ENCODE measurements at regions not wholly inside any gene's neighbourhood (a gene's known extent, or its start where the extent isn't known, plus 50 kb on each side); places are given as distances from the start of the nearest gene placed in this dataset.
"Not testable (repeated sequence)": the region's sequence is repeated elsewhere in the genome, so short reads cannot be mapped to it uniquely, and the experiment has no call there.

DNA sequence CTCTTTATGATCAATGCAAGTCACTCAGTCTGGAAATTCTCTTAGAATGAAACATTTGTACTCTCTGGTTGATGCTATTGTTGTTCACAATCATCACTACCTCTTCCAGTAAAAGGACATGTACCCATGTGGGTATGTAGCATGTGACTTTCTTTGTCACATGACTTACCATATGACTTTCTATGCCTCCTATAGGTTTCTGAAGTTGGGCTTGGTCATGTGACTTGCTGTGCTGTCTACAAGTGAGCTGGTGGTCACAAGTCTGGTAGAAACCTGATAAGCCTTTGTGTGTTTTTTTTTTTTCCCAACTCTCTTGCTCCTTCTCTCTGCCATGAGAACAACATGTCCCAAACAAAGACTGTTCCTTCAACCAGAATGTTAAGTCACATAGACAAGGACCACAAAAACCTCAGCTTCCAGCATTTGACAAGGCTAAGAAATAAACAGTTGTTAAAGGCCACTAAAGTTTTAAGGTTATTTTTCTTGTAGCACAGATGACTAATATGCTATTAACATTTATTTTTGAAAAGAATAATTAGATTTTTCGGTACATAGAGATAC, 379.2 kb upstream of the SLC35B3 start:
- H3K4me3 Mint-ChIP-seq = no peak overlapping the region
- no peaks in the 10 kb centered on the region for H3K4me1 Mint-ChIP-seq (ENCODE audit: low read depth in 2 of 2)
- H3K27me3 Mint-ChIP-seq = no peaks in the 10 kb centered on the region
- DNase-seq (no peak), ATAC-seq (replicated peaks) (no peak)
- H3K36me3 Mint-ChIP-seq (ENCODE audit: insufficient read depth) = no peaks in the 10 kb centered on the region
- peaks cover 0 to 8% of the 10 kb centered on the region in 2 donors for H3K9me3 Mint-ChIP-seq
- H3K27ac Mint-ChIP-seq = no peak overlapping the region

DNA sequence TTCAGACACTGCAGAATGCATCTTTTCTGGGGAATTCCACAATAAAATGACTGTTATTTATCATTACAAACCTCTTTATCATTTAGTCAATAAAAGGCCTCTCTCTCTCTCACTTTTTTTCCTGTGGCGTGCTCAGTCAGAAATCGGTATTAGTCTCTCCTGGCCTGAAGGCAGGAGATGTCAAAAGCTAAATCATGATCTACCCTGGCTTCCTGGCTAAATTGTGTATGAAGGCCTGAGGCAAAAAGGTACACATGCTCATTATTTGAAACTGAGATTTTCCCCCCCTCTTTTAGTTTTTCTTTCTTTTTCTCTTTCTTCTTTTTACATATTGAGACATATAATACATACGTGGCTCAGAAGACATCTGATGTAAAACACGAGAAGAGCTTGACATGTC, 375.0 kb upstream of the SLC35B3 start:
- Mint-ChIP-seq H3K27ac (no peak overlapping the region), H3K36me3 (ENCODE audit: insufficient read depth) (no peaks in the 10 kb centered on the region), H3K9me3 (peaks cover 8 to 14% of the 10 kb centered on the region in 2 donors), H3K27me3 (no peaks in the 10 kb centered on the region), H3K4me3 (no peak overlapping the region), H3K4me1 (ENCODE audit: low read depth in 2 of 2) (no peaks in the 10 kb centered on the region)
- DNase-seq (no peak), ATAC-seq (replicated peaks) (no peak)

DNA sequence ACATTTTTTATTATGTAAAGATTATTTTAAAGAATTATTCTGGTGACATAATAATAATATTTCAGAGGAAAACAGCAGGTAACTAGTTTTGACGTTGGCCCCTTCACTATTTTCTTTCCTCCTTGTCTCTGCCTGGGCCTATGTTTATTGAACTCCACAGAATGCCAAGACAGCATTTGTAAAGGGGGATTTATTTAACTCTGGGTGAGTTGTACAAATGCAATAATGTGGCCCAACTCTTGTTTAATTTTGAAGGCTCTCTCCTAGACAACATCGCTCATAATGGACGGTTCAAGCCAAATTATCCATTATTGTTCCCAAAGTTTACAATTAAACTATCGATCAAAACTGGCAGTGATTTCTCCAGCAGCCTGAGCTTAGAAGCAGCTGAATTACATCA, 374.3 kb upstream of the SLC35B3 start:
- Mint-ChIP-seq H3K27ac (no peak overlapping the region), H3K27me3 (no peaks in the 10 kb centered on the region), H3K4me3 (no peak overlapping the region), H3K9me3 (peaks cover 8 to 14% of the 10 kb centered on the region in 2 donors), H3K36me3 (ENCODE audit: insufficient read depth) (no peaks in the 10 kb centered on the region), H3K4me1 (ENCODE audit: low read depth in 2 of 2) (no peaks in the 10 kb centered on the region)
- DNase-seq = no peak
- ATAC-seq (replicated peaks) = no peak

DNA sequence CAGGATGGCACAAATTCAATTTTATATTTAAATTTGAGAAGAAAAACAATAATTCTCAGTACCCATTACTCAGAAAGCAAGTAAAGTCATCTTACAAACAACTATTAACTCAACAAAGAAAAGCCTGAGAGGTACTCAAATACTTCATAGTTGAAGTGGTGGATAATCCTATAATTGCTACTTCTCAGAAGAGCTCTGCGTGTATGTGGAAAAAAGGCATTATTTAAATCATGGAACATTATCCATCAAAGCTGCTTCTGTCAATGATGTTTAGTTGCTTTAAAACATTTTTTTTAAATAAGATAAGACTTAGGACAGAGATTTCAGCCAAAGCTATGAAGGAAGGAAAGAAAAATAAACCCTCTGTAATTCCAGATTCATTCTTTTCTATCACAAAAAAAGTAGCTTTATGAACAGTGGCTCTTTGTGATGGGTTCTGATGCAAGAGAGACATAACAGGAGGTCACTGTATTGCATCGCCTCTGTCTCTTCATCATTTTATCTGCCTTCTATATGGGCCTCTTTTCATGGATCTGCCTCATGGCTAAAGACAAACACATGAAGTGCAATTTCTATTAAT, 367.9 kb upstream of the SLC35B3 start:
- H3K9me3 Mint-ChIP-seq = peaks cover 8 to 15% of the 10 kb centered on the region in 2 donors
- no peak overlapping the region for H3K4me3 Mint-ChIP-seq
- no peak overlapping the region for H3K27ac Mint-ChIP-seq
- no peaks in the 10 kb centered on the region for H3K4me1 Mint-ChIP-seq (ENCODE audit: low read depth in 2 of 2)
- H3K27me3 Mint-ChIP-seq = no peaks in the 10 kb centered on the region
- no peaks in the 10 kb centered on the region for H3K36me3 Mint-ChIP-seq (ENCODE audit: insufficient read depth)
- DNase-seq = no peak
- ATAC-seq (replicated peaks) = no peak

DNA sequence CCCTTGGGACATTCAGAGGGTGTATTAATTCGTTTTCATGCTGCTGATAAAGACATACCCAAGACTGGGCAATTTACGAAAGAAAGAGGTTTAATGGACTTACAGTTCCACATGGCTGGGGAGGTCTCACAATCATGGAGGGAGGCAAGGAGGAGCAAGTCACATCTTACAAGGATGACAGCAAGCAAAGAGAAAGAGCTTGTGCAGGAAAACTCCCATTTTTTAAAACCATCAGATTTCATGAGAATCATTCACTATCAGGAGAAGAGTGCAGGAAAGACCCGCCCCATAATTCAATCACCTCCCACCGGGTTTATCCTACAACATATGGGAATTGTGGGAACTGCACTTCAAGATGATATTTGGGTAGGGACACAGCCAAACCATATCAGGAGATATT, 367.1 kb upstream of the SLC35B3 start:
- ATAC-seq (replicated peaks); H3K27me3 Mint-ChIP-seq; DNase-seq; H3K27ac Mint-ChIP-seq; H3K36me3 Mint-ChIP-seq (ENCODE audit: insufficient read depth); H3K9me3 Mint-ChIP-seq; H3K4me1 Mint-ChIP-seq (ENCODE audit: low read depth in 2 of 2); H3K4me3 Mint-ChIP-seq: not testable (repeated sequence)

DNA sequence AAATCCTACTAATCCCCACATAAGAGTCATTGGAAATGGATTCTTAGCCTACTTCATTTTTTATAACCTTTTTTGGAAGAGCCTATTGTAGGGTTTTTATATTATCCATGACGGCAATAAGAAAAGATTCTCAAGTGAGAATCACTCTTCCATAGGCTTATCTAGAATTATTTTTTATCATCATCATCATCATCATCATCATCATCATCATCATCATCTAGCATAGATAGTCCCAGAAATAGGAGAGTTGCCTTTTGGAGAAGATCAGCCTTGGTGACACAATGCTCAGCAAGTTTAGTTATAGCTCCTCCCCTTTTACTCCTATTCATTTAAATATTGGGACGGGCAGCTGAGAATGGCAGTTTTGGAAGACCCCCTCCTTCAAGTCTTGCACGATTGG, 359.1 kb upstream of the SLC35B3 start:
- peaks cover 8 to 21% of the 10 kb centered on the region in 2 donors for H3K9me3 Mint-ChIP-seq
- DNase-seq (no peak), ATAC-seq (replicated peaks) (no peak)
- no peak overlapping the region for H3K4me3 Mint-ChIP-seq
- no peaks in the 10 kb centered on the region for H3K27me3 Mint-ChIP-seq
- no peak overlapping the region for H3K27ac Mint-ChIP-seq
- no peaks in the 10 kb centered on the region for H3K36me3 Mint-ChIP-seq (ENCODE audit: insufficient read depth)
- no peaks in the 10 kb centered on the region for H3K4me1 Mint-ChIP-seq (ENCODE audit: low read depth in 2 of 2)

DNA sequence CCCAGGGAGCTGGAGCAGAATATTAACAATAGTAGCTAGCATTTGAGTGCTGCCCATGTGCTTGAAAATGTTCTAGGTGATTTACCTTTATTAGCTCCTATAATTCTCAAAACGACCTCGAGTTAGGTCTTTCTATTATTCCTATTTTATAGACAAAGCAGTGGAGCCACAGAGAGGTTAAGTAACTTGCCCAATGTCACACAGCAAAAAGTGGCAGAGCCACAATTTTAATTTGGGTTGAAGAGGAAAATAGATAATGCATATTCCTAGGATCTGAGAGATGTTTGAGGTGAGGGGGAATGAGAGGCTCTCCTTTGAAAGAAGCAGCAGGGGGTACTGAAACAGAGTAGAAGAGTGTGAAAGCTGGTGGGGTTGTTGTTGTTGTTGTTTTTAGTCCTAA, 354.5 kb upstream of the SLC35B3 start:
- Mint-ChIP-seq H3K27ac (no peak overlapping the region), H3K36me3 (ENCODE audit: insufficient read depth) (no peaks in the 10 kb centered on the region), H3K27me3 (no peaks in the 10 kb centered on the region), H3K9me3 (peaks cover 15 to 25% of the 10 kb centered on the region in 2 donors), H3K4me3 (no peak overlapping the region), H3K4me1 (ENCODE audit: low read depth in 2 of 2) (no peaks in the 10 kb centered on the region)
- no peak for ATAC-seq (replicated peaks)
- no peak for DNase-seq

DNA sequence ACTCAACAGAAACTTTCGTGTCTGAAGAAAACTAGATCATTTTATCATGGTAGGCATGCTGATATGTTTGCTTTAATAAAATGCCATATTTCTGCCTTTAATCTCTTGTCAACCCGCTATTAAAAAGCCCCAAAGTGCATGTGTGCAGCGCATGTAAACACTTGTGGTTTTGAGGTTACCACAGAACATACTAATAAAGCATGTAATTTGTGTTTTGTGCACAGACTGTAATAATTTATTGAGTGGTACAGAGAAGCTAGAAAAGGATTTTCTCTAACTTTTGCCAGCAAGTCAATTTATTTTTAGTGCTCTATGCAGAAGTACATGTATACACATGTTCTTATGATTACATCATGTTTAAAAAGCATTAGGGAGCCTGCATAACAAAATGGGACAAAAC, 349.9 kb upstream of the SLC35B3 start:
- DNase-seq = no peak

DNA sequence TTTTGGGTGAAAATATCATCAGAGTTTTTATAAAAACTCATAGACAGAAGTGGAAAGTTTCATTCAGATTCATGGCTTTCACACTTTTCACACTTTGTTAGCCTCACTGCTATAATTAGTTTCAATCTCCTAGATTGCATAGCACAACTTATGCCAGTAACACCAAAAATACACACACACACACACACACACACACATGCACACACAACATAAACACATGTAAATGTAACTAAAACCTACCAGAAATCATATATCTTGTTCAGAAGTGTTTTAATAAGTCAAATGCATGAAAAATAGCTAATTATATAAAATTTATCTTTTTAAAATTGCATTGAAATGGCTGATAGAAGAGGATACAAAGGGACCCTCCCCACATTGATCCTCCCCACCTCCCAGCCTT, 347.8 kb upstream of the SLC35B3 start:
- H3K4me3 Mint-ChIP-seq = no peak overlapping the region
- H3K27me3 Mint-ChIP-seq = no peaks in the 10 kb centered on the region
- no peaks in the 10 kb centered on the region for H3K4me1 Mint-ChIP-seq (ENCODE audit: low read depth in 2 of 2)
- no peaks in the 10 kb centered on the region for H3K36me3 Mint-ChIP-seq (ENCODE audit: insufficient read depth)
- DNase-seq (no peak), ATAC-seq (replicated peaks) (no peak)
- no peak overlapping the region for H3K27ac Mint-ChIP-seq
- peaks cover 16 to 23% of the 10 kb centered on the region in 2 donors for H3K9me3 Mint-ChIP-seq

More for the DNA sequence above, 349.9 kb upstream of the SLC35B3 start:
- no peak for ATAC-seq (replicated peaks)
- Mint-ChIP-seq H3K4me3 (no peak overlapping the region), H3K9me3 (peaks cover 21 to 28% of the 10 kb centered on the region in 2 donors), H3K27ac (no peak overlapping the region), H3K36me3 (ENCODE audit: insufficient read depth) (no peaks in the 10 kb centered on the region), H3K4me1 (ENCODE audit: low read depth in 2 of 2) (no peaks in the 10 kb centered on the region), H3K27me3 (no peaks in the 10 kb centered on the region)

DNA sequence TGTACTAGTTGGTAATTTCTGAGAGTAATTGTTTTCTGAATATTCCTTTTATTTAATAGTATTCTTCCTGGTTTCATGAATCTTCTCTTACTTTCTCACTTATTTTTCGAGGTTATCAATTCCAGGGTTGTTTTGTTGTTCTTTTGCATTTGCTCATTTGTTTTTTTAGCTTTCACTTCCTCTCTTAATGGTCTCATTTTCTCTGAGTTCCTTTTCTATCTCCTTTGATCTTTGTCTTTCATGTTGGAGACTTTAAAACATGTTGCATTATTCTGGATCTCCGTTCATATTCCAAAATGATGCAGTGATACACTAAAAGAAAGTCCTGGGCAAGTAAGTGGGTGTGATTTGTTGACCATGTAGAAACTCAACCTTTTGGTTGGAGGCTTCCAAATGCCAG, 345.3 kb upstream of the SLC35B3 start:
- Mint-ChIP-seq H3K27ac (no peak overlapping the region), H3K36me3 (ENCODE audit: insufficient read depth) (no peaks in the 10 kb centered on the region), H3K4me1 (ENCODE audit: low read depth in 2 of 2) (no peaks in the 10 kb centered on the region), H3K4me3 (no peak overlapping the region), H3K27me3 (no peaks in the 10 kb centered on the region), H3K9me3 (peaks cover 10 to 25% of the 10 kb centered on the region in 2 donors)
- DNase-seq = no peak
- ATAC-seq (replicated peaks) = no peak

DNA sequence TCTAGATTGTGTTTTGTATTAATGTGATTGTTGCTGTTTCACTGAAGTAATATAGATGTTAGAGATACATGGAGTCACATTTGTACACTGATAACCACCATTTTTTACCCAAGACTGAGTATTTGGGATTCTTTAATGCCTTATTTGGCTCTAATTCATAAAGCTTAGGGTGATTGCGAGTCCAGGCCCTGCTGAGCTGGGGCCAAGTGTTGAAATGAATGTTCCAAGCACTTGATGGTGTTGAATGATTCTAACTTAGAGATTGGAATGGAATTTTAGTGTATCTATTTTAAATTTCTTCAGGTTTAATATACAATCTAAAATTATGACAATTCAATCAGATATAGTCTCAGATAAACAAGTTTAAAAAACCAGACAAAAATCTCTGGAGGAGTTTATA, 329.4 kb upstream of the SLC35B3 start:
- no peak overlapping the region for H3K4me3 Mint-ChIP-seq
- no peak for ATAC-seq (replicated peaks)

DNA sequence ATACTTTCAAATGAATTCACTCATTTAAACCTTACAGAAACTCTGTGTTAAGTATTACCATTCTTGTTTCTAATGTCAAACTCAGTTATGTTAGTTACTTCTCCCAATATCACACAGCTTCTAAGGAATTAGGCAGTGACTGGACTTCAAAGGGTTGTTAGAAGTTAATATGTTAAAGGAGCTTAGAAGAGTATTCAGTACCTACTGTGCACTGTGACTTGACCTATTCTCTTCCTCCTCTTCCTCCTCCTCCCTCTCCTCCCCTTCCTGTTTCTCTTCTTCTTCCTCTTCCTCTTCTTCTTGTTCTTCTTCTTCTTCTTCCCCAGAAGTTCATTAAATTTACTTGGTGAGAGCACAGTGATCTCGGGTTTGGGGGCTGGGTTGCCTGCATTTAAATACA, 325.6 kb upstream of the SLC35B3 start:
- Mint-ChIP-seq H3K36me3 (ENCODE audit: insufficient read depth) (no peaks in the 10 kb centered on the region), H3K4me3 (no peak overlapping the region), H3K4me1 (ENCODE audit: low read depth in 2 of 2) (no peaks in the 10 kb centered on the region), H3K27me3 (no peaks in the 10 kb centered on the region), H3K9me3 (peaks cover 0 to 8% of the 10 kb centered on the region in 2 donors), H3K27ac (no peak overlapping the region)
- no peak for ATAC-seq (replicated peaks)
- no peak for DNase-seq

More for the DNA sequence above, 329.4 kb upstream of the SLC35B3 start:
- no peaks in the 10 kb centered on the region for H3K4me1 Mint-ChIP-seq (ENCODE audit: low read depth in 2 of 2)
- peaks cover 0 to 4% of the 10 kb centered on the region in 2 donors for H3K9me3 Mint-ChIP-seq
- H3K27me3 Mint-ChIP-seq = no peaks in the 10 kb centered on the region
- DNase-seq = no peak
- H3K36me3 Mint-ChIP-seq (ENCODE audit: insufficient read depth) = no peaks in the 10 kb centered on the region
- H3K27ac Mint-ChIP-seq = no peak overlapping the region

DNA sequence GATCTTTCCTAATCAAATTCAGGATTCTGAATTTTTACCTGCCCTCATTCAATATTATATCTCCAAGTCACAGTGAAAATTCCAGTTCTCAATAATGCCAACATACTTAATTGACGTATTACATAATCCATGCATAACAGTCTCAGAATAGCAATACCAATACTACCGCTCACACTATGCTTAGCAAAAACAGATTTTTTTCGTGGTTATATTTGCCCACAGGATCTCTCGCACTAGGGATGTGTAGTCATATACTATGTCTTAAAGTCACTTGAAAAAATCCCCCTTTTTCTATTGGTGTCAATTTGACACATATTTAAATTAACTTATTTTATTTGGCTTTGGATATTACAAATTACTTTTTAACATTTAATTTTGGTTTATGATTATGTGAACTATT, 323.1 kb upstream of the SLC35B3 start:
- no peak for ATAC-seq (replicated peaks)

DNA sequence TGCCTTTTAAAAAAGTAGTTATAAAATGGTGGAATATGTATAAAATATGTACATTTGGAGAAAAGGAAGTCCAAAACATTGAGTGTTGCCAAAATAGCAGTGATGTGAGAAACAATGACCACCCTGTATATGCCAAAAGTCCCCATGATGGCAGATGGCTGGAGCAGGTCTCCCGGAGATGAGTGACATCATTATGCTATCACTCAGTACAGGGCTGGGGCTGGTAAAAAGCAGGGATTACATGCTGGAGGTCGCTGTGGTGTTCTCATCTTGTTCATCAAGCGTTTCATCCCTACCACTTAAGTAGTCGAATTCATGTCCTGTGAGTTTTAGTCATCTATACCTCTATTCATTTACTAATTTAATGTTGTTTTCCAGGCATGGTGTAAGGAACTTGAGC, 315.3 kb upstream of the SLC35B3 start:
- Mint-ChIP-seq H3K9me3 (peaks cover 0 to 13% of the 10 kb centered on the region in 2 donors), H3K4me1 (ENCODE audit: low read depth in 2 of 2) (no peaks in the 10 kb centered on the region), H3K36me3 (ENCODE audit: insufficient read depth) (no peaks in the 10 kb centered on the region), H3K4me3 (no peak overlapping the region), H3K27ac (no peak overlapping the region), H3K27me3 (no peaks in the 10 kb centered on the region)
- ATAC-seq (replicated peaks) (no peak), DNase-seq (no peak)

More for the DNA sequence above, 323.1 kb upstream of the SLC35B3 start:
- no peak for DNase-seq
- Mint-ChIP-seq H3K27me3 (no peaks in the 10 kb centered on the region), H3K4me3 (no peak overlapping the region), H3K36me3 (ENCODE audit: insufficient read depth) (no peaks in the 10 kb centered on the region), H3K9me3 (peaks cover 0 to 8% of the 10 kb centered on the region in 2 donors), H3K27ac (no peak overlapping the region), H3K4me1 (ENCODE audit: low read depth in 2 of 2) (no peaks in the 10 kb centered on the region)

Measured in effector memory CD8-positive, alpha-beta T cell (primary cell).